HG02623 (cell line): ENCODE measurements at regions not wholly inside any gene's neighbourhood (a gene's known extent, or its start where the extent isn't known, plus 50 kb on each side); places are given as distances from the start of the nearest gene placed in this dataset.
"Not testable (repeated sequence)": the region's sequence is repeated elsewhere in the genome, so short reads cannot be mapped to it uniquely, and the experiment has no call there.

Experiments
- ATAC-seq: cut with Tn5 transposase; IDR thresholded peaks from one replicate; pipeline ENCODE4 v1.9.1; 2021; ENCODE audit warnings: moderate library complexity; ENCODE audit not compliant: unreplicated experiment

DNA sequence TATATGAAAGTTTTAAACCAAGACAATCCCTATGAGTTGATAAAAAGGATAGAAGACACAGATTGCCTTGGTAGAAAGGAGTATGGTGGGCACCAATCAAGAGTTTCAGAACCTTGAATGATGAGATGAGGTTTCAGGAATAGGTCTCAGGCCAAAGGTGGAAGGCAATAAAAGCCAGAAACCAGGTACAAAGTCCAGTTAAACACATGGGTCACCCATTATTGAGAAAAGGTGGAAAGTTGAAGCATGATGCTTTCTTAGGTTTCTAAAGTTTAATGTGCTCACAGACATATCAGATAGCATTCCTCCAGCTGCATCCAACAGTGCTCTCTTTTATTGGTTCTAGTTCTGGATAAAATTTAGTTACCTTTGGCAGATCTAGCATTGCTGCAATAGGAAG lies 950.8 kb upstream of the SOX9 start:
- ATAC-seq: no peak

DNA sequence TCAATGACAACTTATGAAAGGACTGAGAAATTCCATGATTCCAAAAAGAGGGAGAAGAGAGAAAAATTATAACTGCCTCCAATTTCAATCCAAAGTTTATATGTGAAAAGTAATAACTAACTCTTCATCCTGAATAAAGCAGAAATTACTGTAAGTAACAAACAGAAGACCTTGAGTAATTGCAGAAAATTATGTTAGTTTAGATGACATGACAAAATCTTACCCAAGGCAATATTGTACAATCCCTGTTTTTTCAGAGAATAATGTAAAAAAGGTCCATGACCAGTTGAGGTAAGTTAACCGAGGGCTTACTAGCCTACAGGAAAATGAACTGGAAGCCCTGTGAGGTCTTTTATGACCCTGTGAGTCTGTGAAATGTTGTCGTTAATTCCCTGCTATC lies 949.5 kb upstream of the SOX9 start:
- no peak for ATAC-seq

DNA sequence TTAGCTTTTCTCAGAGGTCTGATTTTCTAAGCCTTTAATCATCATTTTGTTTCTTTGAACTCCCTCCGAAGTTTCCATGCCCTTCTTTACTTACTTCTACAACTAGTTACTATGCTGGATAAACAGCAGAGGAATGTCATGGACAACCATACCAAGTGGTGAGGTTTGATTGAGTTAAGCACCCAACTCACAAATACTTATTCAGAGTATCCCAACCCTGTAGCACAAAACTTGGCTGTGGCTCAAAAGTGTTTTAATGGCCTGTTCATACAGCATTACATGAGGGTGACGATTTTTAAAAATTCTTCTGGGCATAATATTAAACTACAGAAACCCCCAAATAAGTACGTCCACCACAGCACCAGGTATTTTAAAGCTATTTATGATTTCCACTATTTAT lies 946.8 kb upstream of the SOX9 start:
- no peak for ATAC-seq

DNA sequence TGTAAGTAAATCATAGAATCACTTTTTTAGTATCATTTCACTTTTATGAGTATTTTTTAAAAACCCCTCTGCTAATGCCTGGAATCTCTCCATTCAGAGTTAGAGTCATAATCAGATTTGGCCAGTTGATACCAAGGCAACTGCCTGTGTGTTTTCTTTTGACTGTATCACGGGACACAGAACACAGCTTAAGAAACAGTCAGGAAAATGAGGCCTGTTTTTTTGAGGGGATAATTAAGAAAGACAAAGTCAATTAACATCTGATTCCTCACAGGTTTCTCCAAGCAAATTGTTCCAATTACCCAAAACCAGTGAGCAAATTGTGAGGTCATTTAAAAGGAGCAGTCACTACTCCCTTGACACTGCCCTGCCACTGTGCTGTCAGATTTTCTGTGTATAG lies 944.5 kb upstream of the SOX9 start:
- no peak for ATAC-seq

DNA sequence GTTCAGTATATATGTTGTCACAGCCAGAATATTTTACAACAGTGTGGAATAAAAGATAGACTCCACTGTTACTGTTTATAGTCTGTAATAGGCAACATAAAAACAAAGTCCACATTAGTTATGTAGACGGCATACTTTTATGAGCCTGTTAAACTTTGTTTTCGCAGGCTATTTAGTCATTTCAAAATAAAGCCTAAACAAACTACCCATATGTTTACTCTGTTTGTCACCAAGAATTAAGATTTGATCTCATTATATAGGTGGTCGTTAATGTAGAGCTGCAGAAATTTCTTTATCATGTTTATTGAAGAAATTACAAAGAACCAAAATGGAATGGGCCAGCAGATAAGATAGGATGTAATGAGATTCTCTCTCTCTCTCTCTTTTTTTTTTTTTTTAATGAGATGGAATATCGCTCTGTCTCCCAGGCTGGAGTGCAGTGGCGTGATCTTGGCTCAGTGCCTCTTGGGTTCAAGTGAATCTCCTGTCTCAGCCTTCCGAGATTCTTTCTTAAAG lies 943.8 kb upstream of the SOX9 start:
- no peak for ATAC-seq

DNA sequence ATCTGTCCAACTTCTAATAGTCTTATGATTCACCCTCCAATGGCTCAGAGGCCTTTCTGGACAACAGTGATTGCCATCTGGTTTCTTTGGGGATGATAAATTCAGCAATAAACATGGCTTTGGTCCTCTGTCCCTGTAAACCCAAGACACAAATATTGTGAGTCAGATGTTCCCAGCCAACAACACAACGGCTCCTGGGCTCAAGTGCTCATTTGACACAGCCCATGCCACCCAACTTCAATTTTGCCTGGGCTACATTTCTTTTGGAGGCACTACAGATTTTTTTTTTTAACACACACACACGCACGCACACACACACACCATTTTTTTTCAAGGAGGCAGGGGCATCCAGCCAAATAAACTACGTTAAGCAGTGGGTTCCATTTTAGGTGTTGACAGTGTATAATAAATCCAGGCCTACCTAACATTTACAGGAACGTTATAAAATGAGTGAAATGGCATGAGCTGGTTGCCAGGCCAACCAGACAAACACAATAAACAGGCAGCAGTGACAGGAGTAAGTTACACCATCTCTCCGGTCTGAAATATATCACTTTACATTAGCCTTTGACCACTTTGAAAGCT lies 939.9 kb upstream of the SOX9 start:
- no peak for ATAC-seq

DNA sequence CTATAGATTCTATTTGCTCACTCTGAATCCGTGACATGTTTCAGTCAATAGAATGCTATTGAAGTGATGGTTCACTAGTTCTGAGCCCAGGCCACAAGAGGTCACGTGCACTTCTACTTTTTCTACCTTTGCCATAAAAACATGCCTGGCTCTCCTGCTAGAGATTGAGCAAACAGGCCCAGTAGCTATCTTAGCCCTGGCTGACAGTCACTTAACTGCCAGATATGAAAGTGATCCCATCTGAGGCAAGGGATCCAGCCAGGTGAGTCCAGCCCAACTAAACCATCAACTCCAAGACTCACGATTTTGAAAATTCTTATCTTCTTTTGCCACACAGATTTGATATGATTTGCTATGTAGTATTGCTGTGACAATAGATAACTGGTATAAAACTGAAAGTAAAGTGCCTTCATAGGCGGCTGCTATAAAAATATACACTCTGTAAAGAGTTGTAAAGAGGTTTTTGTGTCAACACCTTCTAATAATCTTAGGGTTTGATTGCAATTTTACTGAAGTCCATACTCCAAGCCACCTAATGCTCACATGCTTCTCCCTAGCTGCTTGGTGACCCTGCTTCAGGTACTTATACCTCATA lies 937.7 kb upstream of the SOX9 start:
- no peak for ATAC-seq

DNA sequence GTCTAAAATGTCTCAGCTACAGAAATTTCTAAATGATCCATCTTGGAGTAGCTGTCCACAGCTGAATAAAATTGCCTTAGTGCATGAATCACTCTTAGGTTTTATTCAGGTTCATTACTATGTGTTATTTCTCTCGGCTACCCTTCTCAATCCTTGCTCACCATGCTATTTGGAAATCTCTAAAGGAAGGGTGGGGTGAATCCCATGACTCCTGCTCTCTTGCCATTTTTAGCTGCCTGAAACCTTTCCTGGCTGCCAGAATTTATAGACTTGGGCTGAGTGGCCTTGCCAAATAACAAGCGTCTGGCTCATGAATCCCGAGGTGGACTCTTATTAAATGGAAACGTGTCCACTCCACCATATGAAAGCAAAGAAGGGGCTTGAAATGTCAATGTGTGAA lies 936.1 kb upstream of the SOX9 start:
- ATAC-seq: no peak

DNA sequence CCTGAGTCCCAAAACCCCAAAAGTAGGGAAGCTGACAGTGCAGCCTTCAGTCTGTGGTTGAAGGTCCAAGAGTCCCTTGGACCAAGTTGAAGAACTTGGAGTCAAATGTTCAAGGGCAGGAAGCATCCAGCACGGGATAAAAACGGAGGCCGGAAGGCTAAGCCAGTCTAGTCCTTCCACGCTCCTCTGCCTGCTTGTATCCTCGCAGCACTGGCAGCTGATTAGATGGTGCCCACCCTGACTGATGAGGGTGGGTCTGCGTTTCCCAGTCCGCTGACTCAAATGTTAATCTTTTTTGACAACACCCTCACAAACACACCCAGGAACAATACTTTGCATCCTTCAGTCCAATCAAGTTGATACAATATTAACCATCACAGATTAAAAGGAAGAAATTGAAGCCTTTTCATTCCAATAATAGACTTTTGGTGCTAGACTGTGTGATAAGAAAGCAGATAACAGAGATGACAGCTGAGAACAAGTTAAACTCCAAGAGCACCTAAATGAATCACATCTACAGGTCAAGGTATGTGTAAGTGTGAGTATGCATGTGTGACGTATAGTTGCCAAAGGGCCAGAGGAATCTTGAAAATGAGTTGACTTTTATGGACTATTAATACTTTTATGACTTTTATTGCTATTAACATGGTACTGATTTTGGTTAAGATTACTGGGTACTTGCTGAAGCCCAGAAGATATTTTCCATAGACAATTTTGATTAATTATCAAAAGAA lies 933.5 kb upstream of the SOX9 start:
- ATAC-seq: no peak

DNA sequence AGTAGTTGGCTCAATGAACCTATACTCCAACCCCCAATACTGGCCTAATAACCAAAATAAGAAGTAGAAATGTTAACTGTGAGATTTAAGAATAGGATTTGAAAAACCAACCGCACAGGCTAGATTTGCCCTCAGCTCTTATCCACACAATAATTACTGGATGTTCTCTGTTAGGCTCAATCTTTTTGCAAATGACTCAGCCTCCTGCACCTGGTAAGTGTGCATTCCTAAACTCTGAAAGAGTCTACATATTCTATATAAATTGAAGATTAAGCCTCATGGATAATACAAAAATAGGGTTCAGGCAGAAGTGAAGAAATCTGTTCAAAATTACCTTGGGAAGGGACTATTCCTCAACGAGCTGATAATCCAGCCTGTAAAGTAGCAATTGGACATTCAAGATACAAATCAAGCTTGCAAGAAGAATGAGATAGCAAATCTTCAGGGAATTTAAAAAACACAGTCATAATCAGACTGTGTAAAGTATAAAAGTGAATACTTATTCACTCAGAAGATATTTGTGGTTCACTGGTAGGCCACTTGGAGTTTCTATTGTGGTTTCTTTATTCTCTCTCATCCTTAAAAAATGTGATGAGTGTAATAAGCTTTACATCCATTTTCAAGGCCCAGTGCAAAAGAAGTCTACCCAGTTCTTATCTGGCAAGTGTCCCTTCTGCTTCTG lies 931.9 kb upstream of the SOX9 start:
- no peak for ATAC-seq

DNA sequence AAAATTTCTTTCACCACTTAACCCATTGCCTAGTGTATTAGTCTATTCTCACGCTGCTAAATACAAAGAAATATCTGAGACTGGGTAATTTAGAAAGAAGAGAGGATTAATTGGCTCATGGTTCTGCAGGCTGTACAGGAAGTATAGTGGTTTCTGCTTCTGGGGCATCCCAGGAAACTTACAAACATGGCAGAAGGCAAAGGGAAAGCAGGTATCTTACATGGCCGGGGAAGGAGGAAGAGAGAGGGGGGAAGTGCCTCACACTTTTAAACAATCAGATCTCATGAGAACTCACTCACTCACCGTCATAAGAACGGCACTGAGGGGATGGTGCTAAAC lies 931.4 kb upstream of the SOX9 start:
- no peak for ATAC-seq

DNA sequence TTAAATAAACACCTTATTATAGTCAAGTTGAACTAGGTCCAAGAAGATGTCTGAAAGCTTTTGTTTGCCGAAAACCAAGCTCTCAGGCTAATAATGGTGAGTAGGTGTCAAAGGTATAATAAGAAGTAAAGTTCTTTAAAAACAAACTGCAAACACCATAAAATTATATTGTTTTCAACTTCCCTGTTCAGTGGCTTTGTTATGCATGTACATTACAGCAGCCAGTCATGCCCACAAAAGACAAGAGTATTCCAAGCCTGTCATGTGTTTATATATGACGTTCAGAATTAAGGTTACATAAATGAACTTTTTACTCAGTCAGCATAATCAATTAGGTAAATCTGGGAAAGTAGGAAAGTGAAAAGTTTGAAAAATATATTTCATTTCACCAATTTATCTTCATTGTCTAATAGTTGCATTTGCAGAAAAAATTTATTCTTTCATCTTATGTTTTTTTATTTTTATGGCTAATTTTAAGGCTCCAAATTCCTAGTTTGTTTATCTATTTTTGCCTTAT lies 928.7 kb upstream of the SOX9 start:
- no peak for ATAC-seq

DNA sequence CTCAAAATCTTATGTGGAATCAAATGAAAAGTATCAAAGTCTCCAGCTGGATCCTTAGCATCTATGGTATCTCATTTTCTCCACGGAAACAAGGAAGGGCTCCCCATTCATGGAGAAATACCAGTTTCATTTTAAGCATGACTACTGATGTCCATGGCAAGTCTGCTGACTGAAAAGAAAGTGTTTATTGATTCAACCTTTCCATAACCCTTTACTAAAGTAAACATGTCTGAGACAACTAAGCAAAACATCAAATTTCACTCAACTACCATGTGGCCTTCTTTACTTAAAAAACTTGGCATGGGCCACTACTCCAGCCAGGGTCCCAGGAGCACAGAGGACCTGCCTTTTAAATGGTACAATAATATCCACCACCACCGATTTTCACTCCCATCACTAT lies 928.0 kb upstream of the SOX9 start:
- ATAC-seq: no peak

DNA sequence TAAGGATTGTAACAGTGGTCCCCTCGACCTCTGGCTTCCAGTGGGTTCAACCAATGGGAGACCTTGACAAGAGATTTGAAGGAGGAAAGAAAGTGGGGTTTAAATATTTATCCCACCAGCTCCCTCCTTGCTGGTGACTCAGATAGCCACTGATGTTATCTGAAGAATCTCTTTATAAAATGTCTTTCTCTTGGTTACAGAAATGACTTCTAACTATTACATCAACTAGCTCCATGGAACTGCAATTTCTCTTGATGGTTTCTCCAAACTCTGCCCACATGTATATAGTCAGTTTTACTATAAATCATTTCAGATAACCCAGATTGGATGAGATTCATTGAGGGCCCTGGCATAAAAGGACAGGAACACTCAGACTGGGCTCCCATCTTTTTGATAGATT lies 920.2 kb upstream of the SOX9 start:
- ATAC-seq: no peak

DNA sequence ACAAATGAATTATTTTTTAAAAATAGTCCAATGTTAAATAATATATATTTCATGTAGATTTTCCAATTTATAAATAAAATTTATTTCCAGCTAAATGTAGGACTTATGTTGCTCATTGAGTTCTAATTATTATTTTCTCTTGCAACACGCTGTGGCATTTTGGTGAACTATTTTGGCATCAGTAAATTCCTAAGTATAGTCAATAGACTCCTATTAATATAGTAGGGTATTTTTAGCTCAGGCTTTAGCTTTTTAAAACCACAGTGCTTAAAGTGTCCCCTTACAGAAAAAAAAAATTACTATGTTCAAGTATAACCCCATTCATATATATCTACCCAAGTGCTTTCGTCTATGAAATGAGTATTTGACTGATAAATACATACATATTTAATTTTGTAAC lies 919.2 kb upstream of the SOX9 start:
- ATAC-seq: no peak

DNA sequence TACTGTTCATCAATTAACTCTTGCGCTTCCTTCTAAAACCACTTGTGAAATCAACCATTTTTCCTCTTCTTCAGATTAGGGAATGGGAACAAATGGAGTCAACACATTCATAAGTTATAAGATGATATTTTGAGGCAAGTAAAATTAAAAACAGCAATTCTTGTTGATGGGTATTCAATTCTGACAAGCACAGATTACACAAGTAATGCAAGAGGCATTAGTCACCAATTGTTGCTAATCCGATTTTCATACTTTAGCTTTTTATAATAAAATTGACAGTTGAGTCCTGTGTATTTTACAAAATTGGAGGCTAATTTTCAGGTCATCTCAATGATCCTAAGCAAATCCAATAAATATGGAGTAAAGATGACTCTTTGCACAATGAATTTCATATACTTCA lies 918.4 kb upstream of the SOX9 start:
- no peak for ATAC-seq

DNA sequence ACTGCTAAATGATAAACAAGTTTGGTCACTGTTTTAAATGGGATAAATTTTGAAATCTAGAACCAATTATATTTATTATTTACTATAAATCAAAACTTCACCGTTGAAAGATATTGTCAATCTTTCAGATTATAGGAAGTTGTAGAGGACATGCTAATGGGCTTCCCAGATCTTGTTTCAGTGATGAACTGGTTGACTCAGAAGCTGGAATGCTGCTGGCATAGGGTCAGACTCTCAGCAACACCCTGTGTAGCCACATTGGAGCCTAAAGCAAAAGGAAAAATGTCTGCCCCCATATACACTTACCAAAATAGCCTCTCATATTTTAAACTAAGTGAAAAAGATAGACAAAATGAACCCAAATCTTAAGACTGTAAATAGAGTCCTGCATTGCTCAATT lies 916.9 kb upstream of the SOX9 start:
- ATAC-seq: no peak

DNA sequence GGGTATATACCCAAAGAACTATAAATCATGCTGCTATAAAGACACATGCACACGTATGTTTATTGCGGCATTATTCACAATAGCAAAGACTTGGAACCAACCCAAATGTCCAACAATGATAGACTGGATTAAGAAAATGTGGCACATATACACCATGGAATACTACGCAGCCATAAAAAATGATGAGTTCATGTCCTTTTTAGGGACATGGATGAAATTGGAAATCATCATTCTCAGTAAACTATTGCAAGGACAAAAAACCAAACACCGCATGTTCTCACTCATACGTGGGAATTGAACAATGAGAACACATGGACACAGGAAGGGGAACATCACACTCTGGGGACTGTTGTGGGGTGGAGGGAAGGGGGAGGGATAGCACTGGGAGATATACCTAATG lies 914.9 kb upstream of the SOX9 start:
- not testable (repeated sequence) for ATAC-seq

DNA sequence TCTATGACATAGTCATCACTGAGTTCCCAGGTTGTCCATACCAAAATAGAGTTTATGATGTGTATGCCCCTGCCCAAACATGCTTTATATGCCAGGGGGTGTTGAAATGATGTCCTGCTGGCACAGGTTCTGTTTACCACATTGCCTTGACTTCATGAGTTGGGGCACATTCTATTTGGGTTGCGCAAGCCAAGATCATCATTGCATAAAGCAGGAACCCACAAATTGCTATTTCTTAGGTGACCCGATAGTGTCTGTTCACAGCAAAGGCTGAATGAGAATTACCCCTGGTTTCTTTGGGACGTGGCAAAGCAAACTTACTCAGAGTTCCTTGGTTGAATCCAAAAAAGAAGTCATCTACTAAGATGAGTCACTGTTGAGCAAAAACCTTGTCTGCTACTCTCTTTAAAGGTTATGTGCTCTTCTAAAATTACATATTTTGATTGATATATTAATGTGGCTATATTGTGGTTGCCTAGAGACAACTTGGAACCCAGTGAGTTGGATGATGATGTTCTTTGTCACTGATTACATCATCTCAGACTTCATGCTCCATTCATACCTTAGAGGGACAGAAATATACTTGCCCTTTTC lies 912.6 kb upstream of the SOX9 start:
- ATAC-seq: no peak

DNA sequence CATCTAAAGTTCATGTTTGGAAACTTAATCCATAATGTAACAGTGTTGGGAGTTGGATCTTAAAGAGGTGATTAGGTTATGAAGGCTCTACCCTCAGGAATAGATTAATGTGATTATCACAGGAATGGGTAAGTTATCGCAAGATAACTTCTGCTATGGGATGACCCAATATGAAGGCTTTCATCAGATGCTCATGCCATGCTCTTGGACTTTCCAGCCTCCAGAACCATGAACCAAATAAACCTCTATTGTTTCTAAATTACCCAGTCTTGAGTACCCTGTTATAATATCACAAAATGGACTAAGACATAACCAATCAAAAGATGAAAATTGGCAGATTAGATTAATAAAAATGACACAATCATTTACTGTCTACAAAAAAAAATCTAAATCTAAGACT lies 906.9 kb upstream of the SOX9 start:
- ATAC-seq: no peak

DNA sequence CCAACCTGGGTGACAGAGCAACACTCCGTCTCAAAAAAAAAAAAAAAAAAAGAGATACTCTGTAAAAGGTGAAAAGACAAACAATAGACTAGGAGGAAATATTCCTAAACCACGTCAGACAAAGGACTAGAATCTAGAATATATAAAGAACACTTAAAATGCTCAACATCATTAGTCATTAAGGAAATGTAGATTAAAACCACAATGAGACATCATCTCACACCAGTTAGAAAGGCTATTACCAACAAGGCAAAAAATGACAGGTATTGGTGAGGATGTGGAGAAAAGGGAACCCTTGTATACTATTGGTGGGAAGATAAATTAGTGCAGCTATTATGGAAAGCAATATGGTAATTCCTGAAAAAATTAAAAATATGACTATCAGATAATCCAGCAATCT lies 903.1 kb upstream of the SOX9 start:
- no peak for ATAC-seq
